HG03558 (cell line): ENCODE measurements at regions not wholly inside any gene's neighbourhood (a gene's known extent, or its start where the extent isn't known, plus 50 kb on each side); places are given as distances from the start of the nearest gene placed in this dataset.
"Not testable (repeated sequence)": the region's sequence is repeated elsewhere in the genome, so short reads cannot be mapped to it uniquely, and the experiment has no call there.

Experiments
- ATAC-seq: cut with Tn5 transposase; IDR thresholded peaks from one replicate; pipeline ENCODE4 v1.9.1; 2021; ENCODE audit warnings: moderate number of reproducible peaks; ENCODE audit not compliant: unreplicated experiment; ENCODE audit errors: extremely low read depth

GRCh38 chr4:66785479-66785878 lies 759.8 kb downstream of the CENPC start:
- ATAC-seq, result no peak

- ATAC-seq, result not testable (repeated sequence)
These were observed 762.6 kb downstream of the CENPC start for GRCh38 chr4:66782751-66783150.

DNA sequence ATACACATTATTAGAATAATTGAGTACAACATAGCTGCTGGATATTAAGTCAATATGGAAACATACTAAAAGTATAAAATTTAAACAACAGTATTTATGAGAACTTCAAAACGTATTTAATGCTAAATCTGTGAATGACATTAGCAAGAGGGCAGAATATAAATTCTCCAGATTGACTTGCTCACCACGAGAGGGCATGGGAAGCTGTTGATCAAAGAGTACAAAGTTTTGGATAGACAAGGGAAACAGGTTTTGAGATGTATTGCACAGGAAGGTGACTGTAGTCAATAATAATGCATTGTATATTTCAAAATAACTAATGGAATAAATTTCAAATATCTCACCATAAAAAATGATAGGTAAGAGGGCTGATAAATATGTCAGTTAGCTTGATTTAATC lies 768.2 kb downstream of the CENPC start:
- ATAC-seq, result no peak

DNA sequence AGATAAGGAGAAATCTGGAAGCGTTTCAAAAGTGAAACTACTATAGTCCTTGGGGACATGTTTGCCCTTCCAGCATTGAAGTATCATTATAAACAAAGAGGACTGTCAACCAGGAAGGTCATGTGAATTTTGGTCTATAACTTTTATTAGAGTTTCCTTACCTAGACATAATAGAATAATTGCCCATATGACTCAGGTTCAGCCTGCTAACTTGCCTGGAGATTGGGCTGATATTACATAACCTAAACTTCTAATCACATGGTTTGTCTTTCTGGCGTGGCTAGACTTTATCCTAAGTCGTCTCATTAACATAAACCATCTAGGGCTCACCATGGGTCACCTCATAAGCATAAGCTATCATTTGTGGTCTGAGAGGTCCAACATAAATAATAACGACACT lies 775.9 kb downstream of the CENPC start:
- no peak for ATAC-seq

DNA sequence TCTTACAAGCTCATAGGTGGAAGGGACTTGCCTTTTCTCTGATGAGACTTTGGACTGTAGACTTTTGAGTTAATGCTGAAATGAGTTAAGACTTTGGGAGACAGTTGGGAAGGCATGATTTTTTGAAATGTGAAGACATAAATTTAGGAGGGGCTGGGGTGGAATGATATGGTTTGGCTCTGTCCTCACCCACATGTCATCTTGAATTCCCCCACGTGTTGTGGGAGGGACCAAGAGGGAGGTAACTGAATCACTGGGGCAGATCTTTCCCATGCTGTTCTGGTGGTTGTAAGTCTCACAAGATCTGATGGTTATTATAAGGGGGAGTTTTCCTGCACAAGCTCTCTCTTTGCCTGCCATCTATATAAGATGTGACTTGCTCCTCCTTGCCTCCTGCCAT lies 777.9 kb downstream of the CENPC start:
- ATAC-seq, result no peak

GRCh38 chr4:66766557-66766956 lies 778.7 kb downstream of the CENPC start:
- ATAC-seq, result no peak

GRCh38 chr4:66750273-66750672 lies 795.0 kb downstream of the CENPC start:
- no peak for ATAC-seq

GRCh38 chr4:66746918-66747317 lies 798.4 kb downstream of the CENPC start:
- ATAC-seq, result not testable (repeated sequence)

DNA sequence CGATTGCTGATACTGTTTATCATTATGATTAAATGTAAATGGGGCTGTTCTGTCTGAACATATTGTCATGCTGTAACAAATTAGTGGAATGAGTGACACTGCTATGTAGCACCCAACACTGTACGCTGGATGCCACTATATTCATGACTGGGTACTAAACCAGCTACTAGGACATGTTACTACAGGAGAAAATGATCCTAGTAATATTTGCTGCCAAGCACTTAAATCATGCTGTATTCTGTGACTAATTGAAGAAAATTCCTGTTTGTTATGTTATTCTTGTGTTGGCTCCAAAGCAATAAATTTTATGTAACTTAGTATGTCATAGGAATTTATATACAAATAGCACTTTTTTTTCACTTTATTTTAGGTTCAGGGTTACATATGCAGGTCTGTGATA lies 804.2 kb downstream of the CENPC start:
- ATAC-seq, result no peak

- no peak for ATAC-seq
These were observed 808.7 kb downstream of the CENPC start for GRCh38 chr4:66736606-66737005.

DNA sequence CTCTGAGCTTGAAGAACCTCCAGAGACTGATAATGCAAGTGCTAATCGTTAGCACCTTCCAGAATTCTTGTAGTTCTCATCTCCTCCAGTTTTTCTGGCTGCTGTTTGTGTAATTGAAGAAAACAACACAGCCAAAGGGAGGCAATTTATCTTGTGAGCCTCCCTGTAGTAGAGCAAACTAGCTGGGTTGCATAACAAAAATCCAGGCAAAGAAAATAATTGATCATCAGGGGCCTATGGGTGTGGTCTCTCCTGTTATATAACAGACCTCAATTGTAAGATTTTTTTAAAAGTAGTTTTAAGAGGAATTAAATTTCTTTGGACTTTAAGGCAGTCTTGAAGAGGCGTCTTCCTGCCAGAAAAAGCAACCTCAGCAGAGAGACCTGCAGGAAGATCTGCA lies 817.0 kb downstream of the CENPC start:
- ATAC-seq, result no peak

DNA sequence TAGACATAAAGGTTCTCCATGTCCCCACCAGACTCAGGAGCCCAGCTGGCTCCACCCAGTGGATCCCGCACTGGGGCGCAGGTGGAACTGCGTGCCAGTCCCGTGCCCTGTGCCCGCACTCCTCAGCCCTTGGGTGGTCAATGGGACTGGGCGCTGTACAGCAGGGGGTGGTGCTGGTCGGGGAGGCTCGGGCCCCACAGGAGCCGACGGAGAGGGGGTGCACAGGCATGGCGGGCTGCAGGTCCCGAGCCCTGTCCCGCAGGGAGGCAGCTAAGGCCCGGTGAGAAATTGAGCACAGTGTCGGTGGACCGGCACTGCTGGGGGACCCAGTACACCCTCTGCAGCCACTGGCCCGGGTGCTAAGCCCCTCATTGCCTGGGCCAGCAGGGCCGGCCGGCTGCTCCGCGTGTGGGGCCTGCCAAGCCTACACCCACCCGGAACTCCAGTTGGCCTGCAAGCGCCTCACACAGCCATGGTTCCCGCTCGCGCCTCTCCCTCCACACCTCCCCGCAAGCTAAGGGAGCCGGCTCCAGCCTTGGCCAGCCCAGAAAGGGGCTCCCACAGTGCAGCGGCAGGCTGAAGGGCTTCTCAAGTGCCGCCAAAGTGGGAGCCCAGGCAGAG lies 832.9 kb downstream of the CENPC start:
- not testable (repeated sequence) for ATAC-seq

DNA sequence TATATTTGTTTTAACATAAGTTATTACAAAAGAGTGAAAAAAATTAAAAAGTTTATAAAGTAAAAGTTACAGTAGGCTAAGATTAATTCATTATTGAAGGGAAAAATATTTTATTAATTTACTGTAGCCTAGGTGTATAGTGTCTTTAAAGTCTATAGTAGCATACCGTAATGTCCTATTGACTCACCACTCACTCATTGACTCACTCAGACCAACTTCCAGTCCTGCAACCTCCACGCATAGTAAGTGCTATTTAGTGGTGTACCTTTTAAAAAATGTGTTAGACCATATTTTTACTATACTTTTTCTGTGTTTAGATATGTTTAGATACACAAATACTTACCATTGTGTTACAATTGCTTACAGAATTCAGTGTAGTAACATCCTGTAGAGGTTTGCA lies 841.1 kb downstream of the CENPC start:
- ATAC-seq, result no peak

DNA sequence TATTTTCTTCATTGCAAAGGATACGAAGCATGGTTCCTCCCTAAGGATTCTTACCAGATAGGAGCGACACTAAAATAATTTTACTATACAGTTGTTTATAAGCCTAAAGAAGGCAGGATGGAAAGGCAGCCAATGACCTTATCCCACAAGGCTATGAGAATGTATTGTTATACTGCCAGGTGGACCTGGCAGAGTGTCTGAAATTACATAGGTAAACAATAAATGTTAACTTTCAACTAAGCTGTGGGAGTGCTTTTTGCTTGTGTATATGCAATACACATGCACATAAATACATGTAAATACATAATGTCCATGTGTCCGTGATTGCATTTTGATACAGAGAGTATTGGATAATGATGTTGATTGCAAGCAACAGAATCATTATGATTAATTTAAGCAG lies 850.6 kb downstream of the CENPC start:
- ATAC-seq, result no peak

DNA sequence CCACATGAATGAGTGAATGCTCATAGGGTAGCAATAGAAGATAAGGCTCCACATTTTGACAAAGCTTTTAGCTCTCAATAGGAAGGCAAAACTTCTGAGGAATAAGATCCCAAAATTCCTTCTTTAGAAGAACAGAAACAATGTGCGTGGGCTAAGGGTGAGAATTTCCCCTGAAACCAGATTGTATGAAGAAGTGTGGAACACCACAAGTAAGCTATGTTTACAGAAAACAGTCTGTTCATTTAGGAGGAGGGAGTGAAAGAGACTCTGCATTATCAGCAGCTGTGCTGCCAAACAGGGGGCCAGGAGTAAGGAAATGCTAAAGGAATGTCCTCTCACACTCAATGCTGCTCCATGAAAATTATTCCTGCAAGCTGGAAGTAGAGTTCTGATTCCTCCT lies 851.6 kb downstream of the CENPC start:
- no peak for ATAC-seq

- ATAC-seq, result no peak
These were observed 854.2 kb downstream of the CENPC start for GRCh38 chr4:66691101-66691500.

GRCh38 chr4:66688674-66689073 lies 856.6 kb downstream of the CENPC start:
- no peak for ATAC-seq

GRCh38 chr4:66687459-66687858 lies 857.8 kb downstream of the CENPC start:
- no peak for ATAC-seq

GRCh38 chr4:66681962-66682361 lies 863.3 kb downstream of the CENPC start:
- no peak for ATAC-seq

DNA sequence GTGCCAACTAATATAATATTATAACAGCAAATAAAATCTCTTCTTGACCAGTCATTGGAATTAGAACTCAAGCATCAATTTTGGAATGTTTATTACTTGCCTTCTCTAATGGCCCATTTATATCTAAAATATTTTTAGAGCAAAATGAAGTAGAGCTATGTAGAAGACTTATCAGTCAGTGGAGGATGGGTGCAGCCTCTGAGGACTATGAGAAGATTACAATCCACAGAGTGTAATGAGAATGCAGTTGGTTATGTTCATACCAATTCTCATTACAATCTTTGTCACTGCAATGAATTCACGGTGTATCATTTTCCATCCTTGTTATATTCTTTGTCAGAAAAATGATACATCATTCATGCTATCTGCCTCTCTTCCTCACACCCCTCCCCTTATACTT lies 878.1 kb downstream of the CENPC start:
- no peak for ATAC-seq

GRCh38 chr4:66662620-66663019 lies 882.7 kb downstream of the CENPC start:
- ATAC-seq, result no peak

DNA sequence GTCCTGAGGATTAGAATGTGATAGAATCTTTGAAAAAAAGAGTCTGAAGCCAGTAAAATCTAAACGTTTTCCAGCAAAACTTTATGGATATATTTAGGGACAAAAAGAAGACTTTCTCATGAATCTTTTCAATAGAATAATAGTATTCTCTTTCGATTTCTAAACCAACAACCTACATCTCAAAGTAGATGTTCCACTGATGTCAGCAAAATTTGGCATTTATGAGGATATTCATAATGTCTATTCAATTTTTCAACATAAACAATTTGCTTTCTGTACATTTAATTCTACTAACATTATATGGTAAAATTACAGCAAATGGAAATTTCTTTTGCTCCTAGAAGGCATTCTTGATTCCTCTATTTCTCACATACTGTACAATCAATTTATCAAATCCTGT lies 886.5 kb downstream of the CENPC start:
- ATAC-seq, result no peak

DNA sequence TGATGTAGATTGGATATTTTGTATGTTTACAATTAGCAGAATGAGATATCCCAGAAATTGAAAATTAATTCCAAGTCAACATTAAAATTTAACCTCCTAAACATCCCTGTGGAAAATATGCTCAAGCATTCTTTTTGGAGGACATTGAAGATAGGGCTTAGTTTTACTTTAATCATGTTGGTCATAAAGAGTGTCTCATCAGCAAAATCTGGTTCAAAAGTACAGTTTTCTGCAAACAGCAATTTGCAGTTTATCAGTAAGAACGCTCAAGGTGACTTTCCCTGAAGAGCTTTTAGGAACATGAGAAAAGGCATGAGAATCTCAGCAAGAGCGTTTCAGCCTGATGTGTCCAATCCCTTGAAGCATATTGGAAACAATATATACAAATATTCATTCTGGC lies 889.8 kb downstream of the CENPC start:
- no peak for ATAC-seq
